Islet of Langerhans (tissue), 1 donor: ENCODE measurements at regions not wholly inside any gene's neighbourhood (a gene's known extent, or its start where the extent isn't known, plus 50 kb on each side); places are given as distances from the start of the nearest gene placed in this dataset.

Experiments used
- FAIRE-seq: peaks from one replicate; lab custom pipeline; 2011; peaks lifted over from hg19 to GRCh38; lab: Jason Lieb, UNC

DNA sequence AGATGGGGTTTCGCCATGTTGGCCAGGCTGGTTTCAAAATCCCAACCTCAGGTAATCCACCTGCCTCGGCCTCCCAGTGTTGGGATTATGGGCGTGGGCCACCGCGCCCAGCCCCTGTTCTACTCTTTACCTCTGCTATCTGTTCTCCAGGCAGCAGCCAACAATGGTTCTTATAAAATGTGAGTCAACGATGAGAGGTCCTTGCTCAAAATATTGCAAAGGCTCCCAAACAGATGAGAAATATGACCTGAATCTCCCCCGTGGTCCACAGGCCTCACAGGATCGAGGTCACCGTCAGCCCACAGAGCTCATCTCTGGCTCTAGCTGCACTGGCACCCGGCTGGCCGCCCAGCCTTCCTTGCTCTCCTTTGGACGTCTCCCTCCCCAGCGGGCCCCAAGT lies 62.0 kb upstream of the EGFR start:
- FAIRE-seq = no peak

DNA sequence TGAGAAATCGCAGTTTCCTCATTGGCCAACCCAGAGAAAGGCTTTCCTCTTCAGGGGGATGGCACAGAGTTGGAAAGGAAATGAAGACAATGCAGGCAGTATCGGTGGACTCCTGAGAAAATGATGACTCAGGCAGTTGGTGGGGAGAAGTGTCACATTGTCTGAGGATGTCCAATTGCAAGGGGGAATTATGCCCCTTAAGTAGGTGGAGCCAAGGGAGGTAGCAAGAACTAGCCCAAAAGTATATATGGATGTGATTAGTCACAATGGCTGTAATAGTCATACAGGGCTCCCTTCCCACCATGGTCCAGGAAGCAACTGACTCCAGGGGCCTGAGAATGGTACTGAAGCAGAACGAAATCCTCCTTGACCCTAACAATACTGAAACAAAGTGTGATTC lies 58.3 kb upstream of the EGFR start:
- no peak for FAIRE-seq

DNA sequence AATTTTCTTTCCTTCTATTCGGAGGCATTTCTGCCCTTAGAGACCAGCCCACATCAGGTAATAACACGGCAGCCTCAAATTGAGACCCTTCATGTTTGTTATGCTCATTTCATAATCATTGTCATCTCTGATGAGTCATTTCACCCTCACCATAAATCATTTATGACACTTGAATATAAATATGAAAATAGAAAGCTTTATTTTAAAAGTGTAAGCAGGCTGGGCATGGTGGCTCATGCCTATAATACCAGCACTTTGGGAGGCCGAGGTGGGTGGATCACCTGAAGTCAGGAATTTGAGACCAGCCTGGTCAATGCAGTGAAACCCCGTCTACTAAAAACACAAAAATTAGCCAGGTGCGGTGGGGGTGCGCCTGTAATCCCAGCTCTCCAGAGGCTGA lies 57.4 kb upstream of the EGFR start:
- no peak for FAIRE-seq

DNA sequence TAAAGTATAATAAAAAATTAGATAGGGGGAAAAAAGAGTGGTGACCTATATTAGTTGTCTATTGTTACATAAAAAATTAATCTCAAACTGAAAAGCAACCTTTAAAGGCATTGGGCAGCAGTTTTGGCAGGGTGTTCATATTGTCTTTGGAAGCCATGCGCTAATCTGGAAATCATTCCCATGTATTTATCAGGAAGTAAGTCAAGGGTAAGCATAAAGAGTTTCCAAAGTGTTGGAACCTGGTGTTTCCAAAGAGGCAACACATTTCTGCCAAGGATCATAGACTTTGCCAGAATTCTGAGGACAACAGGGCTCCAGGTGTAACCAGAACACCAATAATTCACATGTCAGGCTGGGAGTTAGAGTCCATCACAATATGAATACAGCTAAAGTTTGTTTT lies 55.7 kb upstream of the EGFR start:
- FAIRE-seq = no peak

DNA sequence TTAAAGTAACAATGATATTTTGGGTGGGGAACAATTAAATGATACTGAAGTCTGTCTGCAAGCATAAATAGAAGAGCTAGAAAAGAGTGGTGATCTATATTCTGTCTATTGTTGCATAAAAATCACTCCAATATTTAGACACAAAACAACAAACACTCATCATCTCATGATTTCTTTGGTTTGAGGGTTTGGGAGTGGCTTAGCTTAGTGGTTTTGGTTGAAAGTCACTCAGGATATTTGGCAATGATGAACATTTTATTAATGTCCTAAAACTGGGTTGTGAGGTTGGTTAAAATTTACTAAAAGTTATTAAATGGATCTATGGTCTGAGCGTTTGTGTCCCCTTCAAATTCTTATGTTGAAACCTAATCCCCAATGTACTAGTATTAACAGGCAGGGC lies 54.7 kb upstream of the EGFR start:
- FAIRE-seq = no peak

DNA sequence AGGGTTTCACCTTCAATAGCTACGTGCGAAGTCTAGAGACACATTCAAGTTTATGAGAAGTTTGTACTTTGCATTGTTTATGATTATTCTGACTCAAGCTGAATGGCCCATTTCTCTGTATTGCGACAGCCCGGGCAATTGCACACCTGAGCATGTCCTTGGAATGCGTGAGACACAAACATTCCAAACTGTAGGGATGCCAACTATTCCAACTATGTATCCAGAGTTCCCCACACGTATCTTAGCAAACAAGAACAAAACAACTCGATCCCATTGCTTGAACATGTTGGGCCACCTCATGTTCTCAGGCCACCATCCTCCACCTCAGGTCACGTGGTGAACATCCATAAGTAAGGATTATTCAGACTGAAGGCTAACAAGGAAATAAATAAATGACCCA lies 51.4 kb upstream of the EGFR start:
- no peak for FAIRE-seq

DNA sequence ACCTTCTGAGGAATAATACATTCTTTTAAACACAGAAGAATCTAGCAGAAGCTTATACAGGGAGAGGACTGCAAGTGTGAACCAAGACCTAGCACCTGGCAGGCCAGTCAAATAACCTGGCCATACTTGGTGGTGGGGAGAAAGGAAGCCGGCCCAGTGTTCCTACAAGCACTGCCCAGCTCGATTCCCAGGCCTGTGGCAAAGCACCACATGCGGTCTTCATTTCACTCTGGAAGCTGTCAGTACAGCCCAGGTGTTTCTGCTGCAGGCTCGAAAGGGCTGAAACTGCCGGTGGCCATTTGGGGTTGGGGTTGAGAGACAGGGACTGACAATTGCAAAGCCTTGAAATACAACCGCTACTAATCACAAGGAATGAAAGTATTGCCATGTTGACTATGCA lies 50.8 kb upstream of the EGFR start:
- no peak for FAIRE-seq
